ENCODE measurements at regions not wholly inside any gene's neighbourhood (a gene's known extent, or its start where the extent isn't known, plus 50 kb on each side); places are given as distances from the start of the nearest gene placed in this dataset.
"Not testable (repeated sequence)": the region's sequence is repeated elsewhere in the genome, so short reads cannot be mapped to it uniquely, and the experiment has no call there.

DNA sequence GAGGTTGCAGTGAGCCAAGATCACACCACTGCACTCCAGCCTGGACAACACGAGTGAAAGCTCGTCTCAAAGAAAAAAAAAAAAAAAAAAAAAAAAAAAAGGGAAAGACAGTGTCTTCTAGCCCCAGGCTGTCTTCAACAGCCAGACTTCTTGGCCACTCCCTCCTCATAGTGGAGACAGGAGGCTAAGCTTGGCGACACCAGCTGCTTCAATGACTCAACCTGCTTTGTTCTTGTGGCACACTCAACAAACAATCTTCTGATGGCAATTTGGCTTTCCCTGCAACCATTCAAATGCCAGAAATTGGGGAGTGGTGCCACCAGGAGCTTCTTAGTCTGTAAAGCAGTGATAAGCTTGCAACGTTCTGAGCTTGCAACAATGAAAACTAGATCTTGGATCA, 290.4 kb upstream of the DYNLRB2 start:
- DNase-seq, result no peak

GRCh38 chr16:80243303-80243702, 297.5 kb upstream of the DYNLRB2 start:
- DNase-seq, result not testable (repeated sequence)

- DNase-seq, result not testable (repeated sequence)
Measured at GRCh38 chr16:80242279-80242678, 298.5 kb upstream of the DYNLRB2 start.

DNA sequence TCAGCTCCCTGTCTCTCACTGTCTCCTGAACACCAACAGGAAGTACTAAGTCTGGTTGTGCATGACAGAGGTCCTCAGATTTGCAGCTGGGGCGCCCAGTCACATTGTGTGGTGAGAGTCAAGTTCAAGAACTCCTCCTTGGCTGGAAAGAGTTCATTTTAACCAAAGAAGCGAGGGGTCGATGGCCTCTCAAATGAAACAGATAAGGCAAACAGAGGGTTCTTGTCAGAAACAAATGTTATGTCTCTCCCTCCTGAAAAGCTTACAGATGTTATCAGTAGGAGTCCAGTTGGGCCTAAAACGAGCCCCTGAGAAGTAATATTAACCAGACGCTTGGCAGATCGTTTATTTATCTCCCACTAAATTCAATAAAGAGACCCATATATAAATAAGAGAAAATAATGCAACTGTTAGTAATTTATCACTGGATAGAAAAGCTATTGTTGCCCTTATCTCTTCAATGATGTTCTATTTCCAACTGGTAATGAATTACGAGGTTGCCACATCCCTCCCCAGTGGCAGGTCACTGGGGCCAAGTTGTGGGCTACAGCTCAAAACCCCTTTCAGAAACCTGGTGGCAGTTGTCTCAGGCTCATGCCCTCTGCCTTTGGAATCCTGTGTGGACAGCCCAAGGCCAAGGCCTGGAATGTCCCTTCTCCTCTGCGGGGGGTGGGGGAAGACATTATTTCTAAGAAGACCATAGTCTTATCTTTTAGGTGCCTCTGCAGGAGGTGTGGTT, 307.5 kb upstream of the DYNLRB2 start:
- DNase-seq, result no peak

GRCh38 chr16:80231888-80232287, 308.9 kb upstream of the DYNLRB2 start:
- DNase-seq, result no peak

- no peak for DNase-seq
Measured at GRCh38 chr16:80231121-80231520, 309.7 kb upstream of the DYNLRB2 start.

DNA sequence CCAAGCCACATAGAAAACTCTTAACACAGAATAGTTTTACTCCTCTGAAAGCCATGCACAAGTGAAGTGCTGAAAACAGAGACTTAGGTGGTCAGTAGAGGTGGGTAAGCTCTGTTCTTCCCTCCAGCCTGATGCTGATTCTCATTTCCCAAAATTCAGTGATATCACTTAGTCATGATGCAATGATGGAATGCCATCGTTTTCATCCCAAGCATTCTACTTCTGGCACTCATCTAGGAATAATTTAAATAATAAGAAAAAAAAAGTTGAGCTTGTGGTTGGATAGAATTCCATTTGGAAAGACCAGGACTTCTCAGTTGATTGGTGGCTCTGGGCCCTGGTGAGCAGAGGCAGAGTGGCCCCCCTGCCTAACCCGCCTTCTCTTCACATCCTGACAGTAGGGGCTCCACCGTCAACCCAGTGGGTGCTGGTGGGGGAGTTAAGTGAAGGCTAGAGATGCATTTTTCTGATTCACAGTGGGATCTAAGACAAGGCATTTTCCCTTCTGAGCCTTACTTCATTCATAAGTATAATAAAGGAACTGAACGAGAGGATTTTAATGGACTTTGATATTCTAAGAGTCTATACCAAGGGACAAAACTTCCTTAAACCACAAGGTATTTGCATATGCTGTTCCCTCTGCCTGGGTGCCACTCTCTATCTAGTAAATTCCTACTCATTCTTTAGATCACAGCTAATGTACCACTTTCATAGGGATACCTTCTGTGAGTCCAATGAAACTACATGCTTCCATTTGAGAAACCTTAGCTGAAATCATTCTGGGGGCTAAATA, 310.3 kb upstream of the DYNLRB2 start:
- DNase-seq, result no peak

DNA sequence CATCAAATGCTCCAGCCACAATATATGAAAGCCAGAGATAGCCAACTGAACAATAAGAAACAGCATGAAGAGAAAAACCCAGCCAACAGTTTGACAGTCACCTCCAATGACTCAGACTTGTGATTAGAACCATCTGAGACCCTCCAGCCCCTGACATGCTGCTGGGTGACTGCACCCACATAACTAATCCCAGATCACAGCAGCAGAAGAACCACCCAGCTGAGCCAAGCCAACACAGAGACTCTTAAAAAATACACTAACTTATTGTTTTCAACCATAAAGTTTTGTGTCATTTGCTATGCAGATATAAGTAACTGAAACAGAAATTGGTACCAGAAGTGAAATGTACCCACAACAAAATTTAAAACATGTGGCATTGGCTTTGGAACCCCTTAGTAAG, 314.3 kb upstream of the DYNLRB2 start:
- DNase-seq, result no peak

DNA sequence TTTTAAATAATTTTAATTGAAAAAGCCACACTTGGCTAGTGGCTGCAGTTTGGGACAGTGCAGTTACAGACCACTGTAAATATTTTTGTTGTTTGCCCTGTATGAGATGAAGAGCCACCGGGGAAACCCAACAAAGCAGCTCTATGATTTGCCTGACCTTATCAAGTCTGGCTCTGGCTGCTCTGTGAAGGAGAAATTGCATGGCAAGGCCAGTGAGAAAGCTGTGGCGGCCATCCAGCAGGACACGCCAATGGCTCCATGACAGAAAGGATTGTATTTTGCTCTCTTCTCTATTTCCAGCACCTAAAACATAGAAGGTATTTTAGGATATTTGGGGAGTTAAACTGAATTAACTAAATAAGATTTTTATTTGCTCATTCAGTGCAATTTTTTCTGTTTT, 330.0 kb upstream of the DYNLRB2 start:
- DNase-seq, result no peak

GRCh38 chr16:80208743-80209142, 332.1 kb upstream of the DYNLRB2 start:
- no peak for DNase-seq

- no peak for DNase-seq
Measured at GRCh38 chr16:80208015-80208414, 332.8 kb upstream of the DYNLRB2 start.

DNA sequence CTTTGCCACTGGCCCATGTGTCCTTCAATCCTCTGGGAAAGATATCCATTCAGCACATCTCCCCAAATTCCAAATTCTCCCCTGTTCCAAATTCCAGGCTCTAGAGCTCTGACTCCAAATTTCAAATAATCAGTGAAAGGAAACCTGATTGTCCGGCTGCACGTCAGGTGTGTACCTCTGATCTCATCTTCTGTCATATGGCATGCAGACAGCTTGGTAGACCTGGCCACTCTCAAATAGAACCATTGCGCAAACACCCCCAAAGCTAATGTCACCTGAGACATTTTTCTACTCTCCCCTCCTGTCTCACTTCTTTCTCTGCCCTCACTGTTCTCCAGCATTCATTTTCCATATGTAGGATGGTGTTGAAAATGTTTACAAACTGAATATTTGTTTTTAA, 337.0 kb upstream of the DYNLRB2 start:
- DNase-seq, result no peak

GRCh38 chr16:80202831-80203413, 337.9 kb upstream of the DYNLRB2 start:
- DNase-seq, result no peak

- no peak for DNase-seq
Measured at GRCh38 chr16:80200079-80200478, 340.7 kb upstream of the DYNLRB2 start.

GRCh38 chr16:80199614-80200013, 341.2 kb upstream of the DYNLRB2 start:
- no peak for DNase-seq

DNA sequence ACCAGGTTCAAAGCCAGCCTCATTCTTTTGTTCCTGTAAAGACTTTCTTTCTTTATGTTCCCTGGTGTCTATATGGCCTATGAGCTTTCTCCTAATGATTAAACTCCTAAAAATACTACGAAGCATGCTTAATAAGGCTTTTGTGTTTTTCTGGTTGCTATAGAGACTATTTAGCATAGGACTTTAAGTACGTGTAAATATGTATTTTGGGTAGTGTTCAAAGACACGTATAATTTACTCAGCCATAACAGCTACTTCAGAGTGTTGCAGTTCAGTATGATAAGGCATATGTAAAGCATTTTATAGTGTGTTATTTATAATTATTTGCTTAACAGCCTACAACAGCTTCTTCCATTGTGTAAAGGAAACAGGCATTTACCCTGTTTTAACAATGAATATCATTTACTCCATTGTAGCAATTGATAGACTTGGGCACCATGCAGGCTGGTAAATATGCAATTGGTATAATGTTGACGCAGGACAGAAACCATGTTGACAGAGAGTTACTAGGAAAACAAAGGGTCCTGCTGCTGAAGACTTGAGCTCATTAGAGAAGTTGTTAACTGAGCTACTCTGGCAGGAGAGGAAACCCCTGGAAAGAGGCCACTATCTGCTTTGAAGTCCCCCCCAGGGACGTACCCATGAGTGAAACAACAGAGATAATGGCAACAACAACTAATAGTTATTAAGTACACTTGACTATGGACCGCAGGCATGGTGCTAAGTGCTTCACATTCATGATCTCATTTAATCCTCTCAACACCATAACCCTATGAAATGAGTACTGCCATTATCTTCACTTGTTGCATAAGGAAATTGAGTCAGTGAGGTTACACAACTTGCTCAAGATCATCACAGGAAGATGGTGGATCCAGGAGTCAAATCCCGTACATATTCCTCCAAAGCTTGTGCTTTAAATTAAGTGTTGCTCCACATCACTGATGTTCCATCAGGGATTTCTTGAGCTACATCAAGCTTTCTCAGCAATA, 342.2 kb upstream of the DYNLRB2 start:
- DNase-seq, result peak; percentile 3 to 19

GRCh38 chr16:80197741-80198201, 343.0 kb upstream of the DYNLRB2 start:
- DNase-seq, result no peak

DNA sequence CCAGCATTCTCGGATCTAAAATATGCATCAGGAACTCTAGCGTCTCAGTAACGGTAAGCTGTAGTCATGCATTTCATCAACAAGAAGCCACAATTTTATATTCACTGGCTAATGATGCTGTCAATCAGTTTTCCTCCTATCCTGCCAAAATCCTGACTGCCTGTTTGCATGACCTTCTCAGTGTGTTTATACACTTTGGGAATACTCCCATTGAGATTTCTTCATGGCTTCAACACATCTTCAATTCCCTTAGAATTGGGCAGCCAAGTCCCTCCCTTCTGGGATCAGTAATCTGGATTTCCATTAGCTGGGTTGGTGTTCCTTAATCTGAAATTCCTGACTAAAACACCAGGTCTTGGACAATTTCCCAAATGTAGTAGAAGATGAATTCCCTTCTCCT, 348.9 kb upstream of the DYNLRB2 start:
- no peak for DNase-seq

GRCh38 chr16:80189476-80190175, 351.2 kb upstream of the DYNLRB2 start:
- DNase-seq, result no peak

DNA sequence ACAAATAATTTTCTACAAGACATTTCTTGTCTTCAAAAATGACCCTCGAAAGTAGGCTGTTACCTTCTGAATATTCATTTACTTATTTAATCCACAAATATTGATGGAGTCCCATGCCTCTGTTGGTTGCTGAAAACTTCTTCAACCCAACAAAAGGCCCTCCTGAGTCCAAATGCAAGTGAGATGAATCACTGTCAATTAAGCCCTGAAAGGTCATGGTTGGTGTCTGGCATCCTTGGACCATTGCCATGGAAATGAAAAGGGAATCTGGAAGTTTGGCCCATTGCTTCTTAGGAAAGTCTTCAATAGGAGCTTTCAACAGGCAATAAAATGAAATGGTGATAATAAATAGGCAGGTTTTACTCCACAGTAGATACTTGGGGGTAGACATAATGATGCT, 364.7 kb upstream of the DYNLRB2 start:
- no peak for DNase-seq

DNA sequence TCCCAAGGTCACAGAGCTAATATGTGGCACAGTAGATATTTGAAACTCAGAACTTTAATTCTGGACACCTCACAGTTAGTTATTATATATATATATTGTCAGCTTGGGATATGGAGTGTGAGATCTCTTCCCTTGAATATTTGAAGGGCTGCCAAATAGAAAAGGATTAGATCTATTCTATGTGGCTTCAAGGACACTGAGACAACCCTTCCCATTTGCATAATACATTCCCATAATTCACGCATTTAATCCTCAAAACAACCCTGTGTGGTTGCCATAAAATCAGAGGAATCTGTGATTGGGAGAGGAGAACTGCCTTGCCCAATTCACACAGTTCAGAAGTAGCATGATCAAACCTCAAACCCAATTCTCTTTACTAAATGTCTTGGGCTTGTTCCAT, 365.8 kb upstream of the DYNLRB2 start:
- no peak for DNase-seq

DNA sequence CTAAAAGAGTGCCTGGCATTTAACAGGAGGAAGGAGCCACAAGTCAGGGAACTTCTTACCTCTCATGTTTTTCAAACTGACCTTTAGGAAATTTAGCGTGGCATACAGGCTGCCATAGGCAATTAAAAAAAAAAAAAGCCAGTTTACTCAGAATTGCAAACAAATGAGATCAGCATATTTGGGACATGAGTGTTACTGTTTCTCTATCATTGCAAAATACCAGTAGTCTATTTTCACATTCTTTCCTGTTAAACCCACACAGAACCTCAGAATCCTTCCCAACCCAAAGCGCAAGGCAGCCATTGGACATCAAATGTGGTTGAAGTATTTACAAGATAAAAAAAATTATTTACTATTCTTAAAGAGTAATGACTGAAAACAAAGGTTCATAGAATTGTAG, 366.4 kb upstream of the DYNLRB2 start:
- DNase-seq, result no peak

Measured in NCI-H1930 (cell line).